Neural cell (in vitro differentiated cells): ENCODE measurements at regions not wholly inside any gene's neighbourhood (a gene's known extent, or its start where the extent isn't known, plus 50 kb on each side); places are given as distances from the start of the nearest gene placed in this dataset.

Experiments used
- EZH2 ChIP-seq: fragments of 200-600, 300-800 bp; shearing (Covaris generic), sonication (generic); IDR thresholded peaks from 2 replicates; pipeline ENCODE4 v1.6.1; 2014; ENCODE audit warnings: antibody characterized with exemption, low read length, borderline replicate concordance, mild to moderate bottlenecking; ENCODE audit not compliant: insufficient read depth, poor library complexity, severe bottlenecking
- MXI1 ChIP-seq: fragments of 450-650 bp; conservative IDR thresholded peaks from 2 replicates; pipeline ENCODE4 v1.6.1; 2014; ENCODE audit warnings: antibody characterized with exemption, mild to moderate bottlenecking; ENCODE audit not compliant: poor library complexity, severe bottlenecking
- POLR2AphosphoS5 ChIP-seq: IDR thresholded peaks from 2 replicates; pipeline ENCODE4 v1.6.1; 2012
- SMC3 ChIP-seq: fragments of 450-650 bp; conservative IDR thresholded peaks from 2 replicates; pipeline ENCODE4 v1.6.1; 2014; ENCODE audit warnings: antibody characterized with exemption, mild to moderate bottlenecking, moderate library complexity; ENCODE audit not compliant: poor library complexity
- TAF1 ChIP-seq: IDR thresholded peaks from 2 replicates; pipeline ENCODE4 v1.6.1; 2012; ENCODE audit warnings: low read depth
- TF ChIP-seq, protein P1 (sequence below): fragments of 450-650 bp; IDR thresholded peaks from 2 replicates; pipeline ENCODE4 v1.5.1; 2014; ENCODE audit warnings: antibody characterized with exemption, mild to moderate bottlenecking, moderate library complexity; ENCODE audit not compliant: poor library complexity, severe bottlenecking
- TF ChIP-seq, protein P2 (sequence below): IDR thresholded peaks from 2 replicates; pipeline ENCODE4 v1.6.1; 2012; ENCODE audit warnings: borderline replicate concordance

DNA sequence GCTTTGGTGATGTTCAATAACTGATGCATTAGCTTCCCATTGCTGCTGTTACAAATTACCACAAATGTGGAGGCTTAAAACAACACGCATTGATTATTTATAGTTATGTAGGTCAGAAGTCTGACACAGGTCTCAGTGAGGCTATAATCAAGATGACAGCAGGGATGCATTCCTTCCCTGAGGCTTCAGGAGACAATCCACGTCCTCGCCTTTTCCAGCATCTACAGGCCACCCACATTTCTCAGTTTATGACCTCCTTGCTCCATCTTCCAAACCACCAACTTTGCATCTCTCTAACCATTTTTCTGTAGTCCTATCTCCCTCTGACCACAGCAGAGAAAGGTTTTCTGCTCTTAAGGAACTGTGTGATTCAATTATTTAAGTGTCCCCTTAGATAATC lies 92.5 kb downstream of the GASK1B start:
- TF ChIP-seq, protein P1, sequence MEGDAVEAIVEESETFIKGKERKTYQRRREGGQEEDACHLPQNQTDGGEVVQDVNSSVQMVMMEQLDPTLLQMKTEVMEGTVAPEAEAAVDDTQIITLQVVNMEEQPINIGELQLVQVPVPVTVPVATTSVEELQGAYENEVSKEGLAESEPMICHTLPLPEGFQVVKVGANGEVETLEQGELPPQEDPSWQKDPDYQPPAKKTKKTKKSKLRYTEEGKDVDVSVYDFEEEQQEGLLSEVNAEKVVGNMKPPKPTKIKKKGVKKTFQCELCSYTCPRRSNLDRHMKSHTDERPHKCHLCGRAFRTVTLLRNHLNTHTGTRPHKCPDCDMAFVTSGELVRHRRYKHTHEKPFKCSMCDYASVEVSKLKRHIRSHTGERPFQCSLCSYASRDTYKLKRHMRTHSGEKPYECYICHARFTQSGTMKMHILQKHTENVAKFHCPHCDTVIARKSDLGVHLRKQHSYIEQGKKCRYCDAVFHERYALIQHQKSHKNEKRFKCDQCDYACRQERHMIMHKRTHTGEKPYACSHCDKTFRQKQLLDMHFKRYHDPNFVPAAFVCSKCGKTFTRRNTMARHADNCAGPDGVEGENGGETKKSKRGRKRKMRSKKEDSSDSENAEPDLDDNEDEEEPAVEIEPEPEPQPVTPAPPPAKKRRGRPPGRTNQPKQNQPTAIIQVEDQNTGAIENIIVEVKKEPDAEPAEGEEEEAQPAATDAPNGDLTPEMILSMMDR = no peak
- TF ChIP-seq TAF1 = no peak
- TF ChIP-seq POLR2AphosphoS5 = no peak
- TF ChIP-seq MXI1 = no peak
- TF ChIP-seq EZH2 = no peak
- no peak for TF ChIP-seq SMC3
- TF ChIP-seq, protein P2, sequence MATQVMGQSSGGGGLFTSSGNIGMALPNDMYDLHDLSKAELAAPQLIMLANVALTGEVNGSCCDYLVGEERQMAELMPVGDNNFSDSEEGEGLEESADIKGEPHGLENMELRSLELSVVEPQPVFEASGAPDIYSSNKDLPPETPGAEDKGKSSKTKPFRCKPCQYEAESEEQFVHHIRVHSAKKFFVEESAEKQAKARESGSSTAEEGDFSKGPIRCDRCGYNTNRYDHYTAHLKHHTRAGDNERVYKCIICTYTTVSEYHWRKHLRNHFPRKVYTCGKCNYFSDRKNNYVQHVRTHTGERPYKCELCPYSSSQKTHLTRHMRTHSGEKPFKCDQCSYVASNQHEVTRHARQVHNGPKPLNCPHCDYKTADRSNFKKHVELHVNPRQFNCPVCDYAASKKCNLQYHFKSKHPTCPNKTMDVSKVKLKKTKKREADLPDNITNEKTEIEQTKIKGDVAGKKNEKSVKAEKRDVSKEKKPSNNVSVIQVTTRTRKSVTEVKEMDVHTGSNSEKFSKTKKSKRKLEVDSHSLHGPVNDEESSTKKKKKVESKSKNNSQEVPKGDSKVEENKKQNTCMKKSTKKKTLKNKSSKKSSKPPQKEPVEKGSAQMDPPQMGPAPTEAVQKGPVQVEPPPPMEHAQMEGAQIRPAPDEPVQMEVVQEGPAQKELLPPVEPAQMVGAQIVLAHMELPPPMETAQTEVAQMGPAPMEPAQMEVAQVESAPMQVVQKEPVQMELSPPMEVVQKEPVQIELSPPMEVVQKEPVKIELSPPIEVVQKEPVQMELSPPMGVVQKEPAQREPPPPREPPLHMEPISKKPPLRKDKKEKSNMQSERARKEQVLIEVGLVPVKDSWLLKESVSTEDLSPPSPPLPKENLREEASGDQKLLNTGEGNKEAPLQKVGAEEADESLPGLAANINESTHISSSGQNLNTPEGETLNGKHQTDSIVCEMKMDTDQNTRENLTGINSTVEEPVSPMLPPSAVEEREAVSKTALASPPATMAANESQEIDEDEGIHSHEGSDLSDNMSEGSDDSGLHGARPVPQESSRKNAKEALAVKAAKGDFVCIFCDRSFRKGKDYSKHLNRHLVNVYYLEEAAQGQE = no peak
